ENCODE measurements at regions not wholly inside any gene's neighbourhood (a gene's known extent, or its start where the extent isn't known, plus 50 kb on each side); places are given as distances from the start of the nearest gene placed in this dataset.

DNA sequence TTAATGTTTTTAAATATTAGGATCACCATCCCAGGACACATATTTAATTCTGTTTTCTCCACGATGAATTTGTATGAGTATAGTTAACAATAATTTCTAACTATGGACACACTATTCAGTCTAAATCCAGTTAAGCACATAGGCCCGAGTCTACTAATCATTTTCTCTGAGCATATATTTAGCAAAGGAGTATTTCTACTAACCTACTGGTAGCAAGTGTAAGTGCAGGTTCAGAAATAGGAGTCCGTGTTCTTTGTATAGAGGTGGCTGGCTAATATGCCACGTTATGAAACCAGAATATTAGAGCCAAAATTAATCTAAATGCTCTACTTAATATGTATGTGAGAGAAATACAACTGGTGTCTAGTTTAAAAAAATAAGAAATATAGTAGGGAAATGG lies 416.6 kb upstream of the NXPH2 start:
- no peak overlapping the region for H3K4me2 ChIP-seq (ENCODE audit: low read length)
- TF ChIP-seq CTCF (IDR thresholded peaks at IDR 0.05; ENCODE audit: poor library complexity, severe bottlenecking) (no peak), EP300 (conservative IDR thresholded peaks at IDR 0.05; ENCODE audit: poor library complexity, severe bottlenecking) (no peak), RAD21 (conservative IDR thresholded peaks at IDR 0.05) (no peak), MXI1 (conservative IDR thresholded peaks at IDR 0.05; ENCODE audit: poor library complexity, severe bottlenecking) (no peak), TAF1 (IDR thresholded peaks at IDR 0.05; ENCODE audit: low read depth) (no peak), POLR2AphosphoS5 (IDR thresholded peaks at IDR 0.05) (no peak), EZH2 (IDR thresholded peaks at IDR 0.05; ENCODE audit: borderline replicate concordance, insufficient read depth, low read length, poor library complexity, severe bottlenecking) (no peak), SMC3 (conservative IDR thresholded peaks at IDR 0.05; ENCODE audit: poor library complexity) (no peak)
- TF ChIP-seq, protein P1, sequence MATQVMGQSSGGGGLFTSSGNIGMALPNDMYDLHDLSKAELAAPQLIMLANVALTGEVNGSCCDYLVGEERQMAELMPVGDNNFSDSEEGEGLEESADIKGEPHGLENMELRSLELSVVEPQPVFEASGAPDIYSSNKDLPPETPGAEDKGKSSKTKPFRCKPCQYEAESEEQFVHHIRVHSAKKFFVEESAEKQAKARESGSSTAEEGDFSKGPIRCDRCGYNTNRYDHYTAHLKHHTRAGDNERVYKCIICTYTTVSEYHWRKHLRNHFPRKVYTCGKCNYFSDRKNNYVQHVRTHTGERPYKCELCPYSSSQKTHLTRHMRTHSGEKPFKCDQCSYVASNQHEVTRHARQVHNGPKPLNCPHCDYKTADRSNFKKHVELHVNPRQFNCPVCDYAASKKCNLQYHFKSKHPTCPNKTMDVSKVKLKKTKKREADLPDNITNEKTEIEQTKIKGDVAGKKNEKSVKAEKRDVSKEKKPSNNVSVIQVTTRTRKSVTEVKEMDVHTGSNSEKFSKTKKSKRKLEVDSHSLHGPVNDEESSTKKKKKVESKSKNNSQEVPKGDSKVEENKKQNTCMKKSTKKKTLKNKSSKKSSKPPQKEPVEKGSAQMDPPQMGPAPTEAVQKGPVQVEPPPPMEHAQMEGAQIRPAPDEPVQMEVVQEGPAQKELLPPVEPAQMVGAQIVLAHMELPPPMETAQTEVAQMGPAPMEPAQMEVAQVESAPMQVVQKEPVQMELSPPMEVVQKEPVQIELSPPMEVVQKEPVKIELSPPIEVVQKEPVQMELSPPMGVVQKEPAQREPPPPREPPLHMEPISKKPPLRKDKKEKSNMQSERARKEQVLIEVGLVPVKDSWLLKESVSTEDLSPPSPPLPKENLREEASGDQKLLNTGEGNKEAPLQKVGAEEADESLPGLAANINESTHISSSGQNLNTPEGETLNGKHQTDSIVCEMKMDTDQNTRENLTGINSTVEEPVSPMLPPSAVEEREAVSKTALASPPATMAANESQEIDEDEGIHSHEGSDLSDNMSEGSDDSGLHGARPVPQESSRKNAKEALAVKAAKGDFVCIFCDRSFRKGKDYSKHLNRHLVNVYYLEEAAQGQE (IDR thresholded peaks at IDR 0.05; ENCODE audit: borderline replicate concordance), result no peak
- no peak overlapping the region for H3K27ac ChIP-seq (ENCODE audit: low read length)
- H2AFZ ChIP-seq (ENCODE audit: low read depth, low read length), result no peak overlapping the region
- no peaks in the 10 kb centered on the region for H4K20me1 ChIP-seq (ENCODE audit: insufficient read depth)
- H3K36me3 ChIP-seq (ENCODE audit: insufficient read depth, low read length), result no peaks in the 10 kb centered on the region
- H3K79me2 ChIP-seq (replicated peaks; ENCODE audit: insufficient read depth, low read length), result no peaks in the 10 kb centered on the region
- no peaks in the 10 kb centered on the region for H3K9me2 ChIP-seq (ENCODE audit: insufficient read depth, low read length)
- no peaks in the 10 kb centered on the region for H3K27me3 ChIP-seq (ENCODE audit: insufficient read depth, low read depth, low read length)
- no peaks in the 10 kb centered on the region for H3K9me3 ChIP-seq (ENCODE audit: low read length)
- no peaks in the 10 kb centered on the region for H3F3A ChIP-seq (ENCODE audit: insufficient read depth, low read length, poor library complexity, severe bottlenecking)
- H3K9ac ChIP-seq (ENCODE audit: low read length), result no peak overlapping the region
- H3K4me3 ChIP-seq (ENCODE audit: low read length), result no peak overlapping the region

GRCh38 chr2:139194546-139194945 lies 414.4 kb upstream of the NXPH2 start:
- Histone ChIP-seq H3K4me2 (ENCODE audit: low read length) (no peak overlapping the region), H3K79me2 (replicated peaks; ENCODE audit: insufficient read depth, low read length) (no peaks in the 10 kb centered on the region), H3K4me3 (ENCODE audit: low read length) (no peak overlapping the region), H3F3A (ENCODE audit: insufficient read depth, low read length, poor library complexity, severe bottlenecking) (no peaks in the 10 kb centered on the region), H3K9me2 (ENCODE audit: insufficient read depth, low read length) (no peaks in the 10 kb centered on the region), H3K27me3 (ENCODE audit: insufficient read depth, low read depth, low read length) (no peaks in the 10 kb centered on the region), H2AFZ (ENCODE audit: low read depth, low read length) (no peak overlapping the region), H4K20me1 (ENCODE audit: insufficient read depth) (no peaks in the 10 kb centered on the region), H3K9ac (ENCODE audit: low read length) (no peak overlapping the region), H3K9me3 (ENCODE audit: low read length) (no peaks in the 10 kb centered on the region), H3K27ac (ENCODE audit: low read length) (no peak overlapping the region), H3K36me3 (ENCODE audit: insufficient read depth, low read length) (no peaks in the 10 kb centered on the region)
- TF ChIP-seq RAD21 (conservative IDR thresholded peaks at IDR 0.05), result no peak
- TF ChIP-seq CTCF (IDR thresholded peaks at IDR 0.05; ENCODE audit: poor library complexity, severe bottlenecking), result no peak
- TF ChIP-seq, protein P1 (IDR thresholded peaks at IDR 0.05; ENCODE audit: borderline replicate concordance), result no peak
- no peak for TF ChIP-seq MXI1 (conservative IDR thresholded peaks at IDR 0.05; ENCODE audit: poor library complexity, severe bottlenecking)
- no peak for TF ChIP-seq EP300 (conservative IDR thresholded peaks at IDR 0.05; ENCODE audit: poor library complexity, severe bottlenecking)
